PC-9 (cell line): ENCODE measurements at regions not wholly inside any gene's neighbourhood (a gene's known extent, or its start where the extent isn't known, plus 50 kb on each side); places are given as distances from the start of the nearest gene placed in this dataset.

Experiments used
- CTCF ChIP-seq: fragments of 200-600 bp; sonication (generic); conservative IDR thresholded peaks from 2 replicates; pipeline ENCODE4 v1.6.1; 2017; ENCODE audit warnings: mixed run types, antibody characterized with exemption, mild to moderate bottlenecking, moderate library complexity
- EZH2 ChIP-seq: fragments of 200-600 bp; sonication (generic); IDR thresholded peaks from 2 replicates; pipeline ENCODE4 v1.8.0; 2017; ENCODE audit warnings: antibody characterized with exemption, low read depth

- no peak for TF ChIP-seq CTCF
- no peak for TF ChIP-seq EZH2
Observed at GRCh38 chr2:144211065-144211464, 308.9 kb downstream of the ZEB2 start.
